ENCODE measurements at regions not wholly inside any gene's neighbourhood (a gene's known extent, or its start where the extent isn't known, plus 50 kb on each side); places are given as distances from the start of the nearest gene placed in this dataset.
A peak's percentile ranks its signal among the peaks of the same experiment; 100 is the strongest.
"Not testable (repeated sequence)": the region's sequence is repeated elsewhere in the genome, so short reads cannot be mapped to it uniquely, and the experiment has no call there.

- no peak for DNase-seq (ENCODE audit: low read depth)
Observed at GRCh38 chr20:52049001-52049731, 142.4 kb downstream of the ZFP64 start.

GRCh38 chr20:52047811-52048764, 143.5 kb downstream of the ZFP64 start:
- DNase-seq (ENCODE audit: low read depth), result no peak

GRCh38 chr20:52041966-52042365, 149.6 kb downstream of the ZFP64 start:
- DNase-seq (ENCODE audit: low read depth), result no peak

- no peak for DNase-seq (ENCODE audit: low read depth)
Observed at GRCh38 chr20:52039790-52040189, 151.8 kb downstream of the ZFP64 start.

- not testable (repeated sequence) for DNase-seq (ENCODE audit: low read depth)
Observed at GRCh38 chr20:52038632-52039031, 152.9 kb downstream of the ZFP64 start.

- DNase-seq (ENCODE audit: low read depth), result no peak
Observed at GRCh38 chr20:52037370-52037769, 154.2 kb downstream of the ZFP64 start.

GRCh38 chr20:52035977-52036376, 155.6 kb downstream of the ZFP64 start:
- no peak for DNase-seq (ENCODE audit: low read depth)

DNA sequence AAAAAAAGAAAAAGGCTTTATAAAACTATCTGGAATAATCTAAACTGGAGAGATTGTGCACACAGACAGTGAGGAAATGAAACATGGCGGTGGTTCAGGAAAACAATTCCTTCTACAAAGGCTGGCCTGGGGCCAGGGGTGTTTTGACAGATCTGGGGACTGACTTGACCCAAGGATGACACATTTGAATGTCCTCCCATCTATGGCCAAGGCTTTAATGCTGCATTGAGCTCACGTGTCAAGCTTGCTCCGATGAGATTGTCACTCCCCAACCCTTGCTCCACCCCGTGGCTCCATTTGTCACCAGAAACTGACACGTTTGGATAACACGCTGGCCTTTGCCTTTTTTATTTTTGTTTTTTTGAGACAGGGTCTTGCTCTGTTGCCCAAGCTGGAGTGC, 156.1 kb downstream of the ZFP64 start:
- DNase-seq (ENCODE audit: low read depth), result no peak

- no peak for DNase-seq (ENCODE audit: low read depth)
Observed at GRCh38 chr20:52034581-52034980, 157.0 kb downstream of the ZFP64 start.

DNA sequence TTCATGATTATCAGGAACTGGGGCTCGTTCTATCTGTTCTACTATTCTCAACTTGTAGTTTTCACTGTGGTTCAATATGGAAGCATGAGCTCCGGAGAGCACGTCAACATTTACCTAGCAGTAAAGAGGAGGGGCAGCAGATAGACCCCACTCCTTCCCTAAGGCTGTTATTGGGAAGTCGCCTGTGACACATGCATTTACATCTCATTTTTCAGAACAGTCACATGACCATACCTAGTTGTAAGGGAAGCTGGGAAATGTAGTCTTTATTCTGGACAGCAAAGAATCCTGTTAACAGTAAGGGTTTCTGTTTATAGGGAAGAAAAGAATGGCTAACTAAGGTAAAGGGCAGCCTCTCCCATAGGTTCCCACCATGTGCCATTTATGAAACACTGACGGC, 158.3 kb downstream of the ZFP64 start:
- no peak for DNase-seq (ENCODE audit: low read depth)

GRCh38 chr20:52032304-52032683, 159.3 kb downstream of the ZFP64 start:
- not testable (repeated sequence) for DNase-seq (ENCODE audit: low read depth)

DNA sequence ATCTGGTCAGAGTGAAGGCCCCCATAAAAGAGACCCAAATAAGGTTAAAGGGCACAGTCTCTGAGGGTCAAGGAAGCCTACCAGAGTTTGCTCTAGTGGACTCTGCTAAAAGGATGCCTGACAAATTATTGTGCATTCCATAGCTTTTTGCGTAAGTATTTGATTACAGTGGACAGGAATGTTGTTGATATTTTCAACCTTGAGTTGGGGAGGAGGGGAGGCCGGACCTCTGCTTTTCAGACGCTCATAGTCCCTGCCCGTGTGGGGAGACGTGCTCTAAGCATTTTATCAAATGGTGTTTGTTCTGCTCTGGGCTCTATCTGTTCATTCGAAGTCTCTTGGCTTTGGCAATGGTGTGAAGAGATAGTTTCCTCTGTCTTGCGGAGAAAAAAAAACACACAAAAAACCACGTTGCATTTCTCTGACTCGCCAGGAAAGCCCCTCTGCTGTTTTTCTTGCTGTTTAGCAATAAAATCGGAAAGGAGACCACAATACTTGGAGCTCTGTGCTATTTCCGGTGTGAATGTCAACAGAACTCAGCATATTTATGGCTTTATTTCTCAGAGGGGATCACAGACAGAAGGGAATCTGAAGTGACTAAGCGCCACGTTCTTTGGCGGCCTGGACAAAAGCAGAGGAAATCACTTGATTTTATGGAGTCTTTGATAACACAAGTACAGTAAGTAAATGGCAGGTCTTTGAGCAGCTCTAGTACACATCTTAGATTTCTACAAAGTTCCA, 159.8 kb downstream of the ZFP64 start:
- peak; percentile 69 for DNase-seq (ENCODE audit: low read depth)

GRCh38 chr20:52031206-52031562, 160.4 kb downstream of the ZFP64 start:
- no peak for DNase-seq (ENCODE audit: low read depth)

DNA sequence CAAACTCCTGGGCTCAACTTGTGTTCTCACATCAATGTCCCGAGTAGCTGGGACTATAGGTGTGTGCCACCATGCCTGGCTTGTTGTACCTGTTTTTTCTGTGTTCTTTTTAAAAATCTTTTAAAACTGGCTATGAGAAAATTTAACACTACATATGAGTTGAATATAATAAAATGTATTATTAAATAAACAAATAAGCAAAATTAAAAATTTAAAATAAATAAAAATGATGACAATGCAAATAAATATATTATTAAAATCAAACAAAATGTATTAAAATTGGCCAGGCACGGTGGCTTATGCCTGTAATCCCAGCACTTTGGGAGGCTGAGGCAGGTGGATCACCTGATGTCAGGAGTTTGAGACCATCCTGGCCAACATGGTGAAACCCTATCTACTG, 162.4 kb downstream of the ZFP64 start:
- not testable (repeated sequence) for DNase-seq (ENCODE audit: low read depth)

- DNase-seq (ENCODE audit: low read depth), result no peak
Observed at GRCh38 chr20:52025938-52026337, 165.6 kb downstream of the ZFP64 start.

GRCh38 chr20:52019313-52019712, 172.3 kb downstream of the ZFP64 start:
- DNase-seq (ENCODE audit: low read depth), result no peak

GRCh38 chr20:52017669-52018317, 173.8 kb downstream of the ZFP64 start:
- DNase-seq (ENCODE audit: low read depth), result no peak

- no peak for DNase-seq (ENCODE audit: low read depth)
Observed at GRCh38 chr20:52016022-52016421, 175.6 kb downstream of the ZFP64 start.

DNA sequence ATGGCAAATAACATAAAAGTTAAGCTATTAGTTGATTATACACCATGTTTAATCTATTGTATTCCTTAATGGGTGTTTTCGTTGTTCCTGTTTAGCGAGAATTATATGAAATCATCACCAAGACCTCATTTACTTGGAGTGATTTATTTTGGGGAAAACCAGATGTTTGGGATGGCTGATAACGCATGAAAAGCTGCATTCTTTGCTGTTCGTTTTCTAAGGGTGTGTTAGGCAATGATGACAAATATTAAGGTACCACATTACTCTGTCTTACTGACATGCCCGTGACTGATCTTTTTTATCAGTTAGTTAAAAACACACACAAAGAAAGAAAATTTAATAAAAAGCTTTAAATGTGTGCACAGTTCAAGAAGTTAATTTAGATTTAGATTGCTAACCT, 176.4 kb downstream of the ZFP64 start:
- no peak for DNase-seq (ENCODE audit: low read depth)

DNA sequence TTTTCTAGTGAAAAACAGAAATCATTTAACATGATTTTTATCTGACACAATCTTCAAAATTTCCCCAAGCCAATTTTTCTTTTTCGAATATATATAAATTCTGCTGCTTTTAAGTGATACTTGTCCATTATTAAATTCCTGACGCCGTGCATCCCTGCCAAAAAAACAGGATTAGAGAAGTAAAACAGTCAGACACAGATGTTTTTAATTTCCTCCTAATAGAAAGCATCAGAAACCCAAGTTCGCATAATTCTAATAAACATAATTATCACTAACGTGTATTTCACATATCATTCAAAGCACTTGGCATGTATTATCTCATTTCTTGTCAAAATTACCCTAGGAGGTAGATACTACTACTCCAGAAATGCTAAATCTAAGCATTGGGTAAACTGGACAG, 179.5 kb downstream of the ZFP64 start:
- no peak for DNase-seq (ENCODE audit: low read depth)

DNA sequence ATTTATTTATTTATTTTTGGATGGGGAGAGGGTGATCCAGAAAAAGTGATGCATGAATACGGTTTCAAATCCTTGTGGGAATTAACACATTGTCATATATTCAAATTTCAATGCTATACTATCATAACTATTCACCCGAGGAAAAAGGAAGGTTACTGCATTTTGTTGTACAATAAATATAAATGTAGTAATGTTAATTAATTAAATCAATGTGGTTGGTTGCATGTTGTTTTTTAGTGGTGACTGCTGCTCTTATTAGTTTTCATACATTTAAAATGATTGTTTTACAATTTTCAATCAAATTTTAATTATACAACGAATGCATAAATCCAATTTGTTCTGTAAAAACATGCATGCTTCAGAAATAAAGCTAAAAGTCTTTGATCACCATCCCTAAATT, 180.5 kb downstream of the ZFP64 start:
- DNase-seq (ENCODE audit: low read depth), result no peak

- DNase-seq (ENCODE audit: low read depth), result no peak
Observed at GRCh38 chr20:52010541-52010940, 181.0 kb downstream of the ZFP64 start.

All from GM04504 (cell line).